ENCODE measurements at regions not wholly inside any gene's neighbourhood (a gene's known extent, or its start where the extent isn't known, plus 50 kb on each side); places are given as distances from the start of the nearest gene placed in this dataset.
"Not testable (repeated sequence)": the region's sequence is repeated elsewhere in the genome, so short reads cannot be mapped to it uniquely, and the experiment has no call there.

GRCh38 chr13:50484472-50485113 is 358.9 kb downstream of the DLEU7 start:
- no peak for DNase-seq (ENCODE audit: low read depth, low spot score)

DNA sequence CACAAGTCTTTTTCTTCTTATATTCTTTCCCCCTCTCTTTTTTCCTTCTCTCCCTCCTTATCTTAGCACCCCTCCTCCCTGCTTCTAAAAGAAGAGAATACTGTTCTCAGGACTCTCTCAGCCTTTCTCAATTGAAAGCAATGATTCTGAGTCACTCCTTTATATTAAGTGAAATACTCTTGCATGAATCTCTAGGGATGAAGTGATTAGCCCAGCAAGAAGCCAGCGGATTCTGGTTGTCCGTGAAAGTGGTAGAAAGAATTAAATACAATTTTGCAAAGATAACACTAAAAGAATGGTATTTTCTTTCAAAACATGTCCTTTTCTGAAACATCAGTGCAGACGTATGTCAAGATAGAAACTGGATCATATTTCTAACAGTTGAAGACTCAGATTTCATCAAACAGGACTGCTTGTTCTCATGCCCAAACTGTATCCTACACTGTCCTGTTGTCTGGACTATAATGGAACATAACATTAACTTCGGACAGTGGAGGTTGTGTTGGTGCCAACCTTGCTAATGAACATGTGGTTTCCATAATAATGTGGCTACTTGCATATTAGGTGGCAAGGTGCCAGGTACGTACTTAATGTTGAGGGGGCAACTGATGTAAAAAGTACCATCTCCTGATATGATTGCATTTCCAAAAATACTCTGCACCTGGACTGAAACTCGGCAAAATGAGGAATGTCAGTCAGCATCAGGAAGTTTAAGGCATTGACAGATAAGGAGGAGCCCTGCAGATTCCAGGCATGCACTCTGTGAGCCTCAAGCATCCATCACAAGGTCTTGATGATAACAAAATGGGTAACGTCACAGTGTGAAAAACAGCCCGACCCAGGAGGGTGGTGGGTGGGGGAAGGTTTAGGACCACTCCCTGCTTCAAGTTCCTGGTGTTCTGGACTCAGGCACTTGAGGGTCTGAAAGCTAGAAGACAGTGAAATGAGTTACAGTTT is 357.2 kb downstream of the DLEU7 start:
- no peak for DNase-seq (ENCODE audit: low read depth, low spot score)

GRCh38 chr13:50493683-50494082 is 349.8 kb downstream of the DLEU7 start:
- no peak for DNase-seq (ENCODE audit: low read depth, low spot score)

DNA sequence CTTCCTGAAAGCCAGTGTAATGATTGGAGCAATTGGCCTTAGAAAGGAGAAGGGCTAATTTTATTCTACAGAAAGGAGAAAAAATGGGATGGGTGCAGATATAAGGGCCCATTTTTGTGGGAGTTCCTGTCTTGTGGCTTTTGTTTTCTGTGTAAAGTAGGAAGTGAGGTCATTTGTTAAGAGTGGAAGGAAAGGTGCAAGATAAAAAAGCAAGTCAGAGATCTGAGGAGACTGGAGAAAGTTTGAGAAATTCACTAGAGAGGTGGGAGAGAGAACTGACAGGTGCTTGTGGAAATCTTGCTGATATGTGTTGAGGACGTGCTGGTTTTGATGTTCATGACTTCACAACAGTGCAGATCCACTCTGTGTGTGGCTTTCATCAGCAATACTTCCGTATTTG is 349.4 kb downstream of the DLEU7 start:
- no peak for DNase-seq (ENCODE audit: low read depth, low spot score)

- not testable (repeated sequence) for DNase-seq (ENCODE audit: low read depth, low spot score)
Measured at GRCh38 chr13:50503212-50503611, 340.3 kb downstream of the DLEU7 start.

DNA sequence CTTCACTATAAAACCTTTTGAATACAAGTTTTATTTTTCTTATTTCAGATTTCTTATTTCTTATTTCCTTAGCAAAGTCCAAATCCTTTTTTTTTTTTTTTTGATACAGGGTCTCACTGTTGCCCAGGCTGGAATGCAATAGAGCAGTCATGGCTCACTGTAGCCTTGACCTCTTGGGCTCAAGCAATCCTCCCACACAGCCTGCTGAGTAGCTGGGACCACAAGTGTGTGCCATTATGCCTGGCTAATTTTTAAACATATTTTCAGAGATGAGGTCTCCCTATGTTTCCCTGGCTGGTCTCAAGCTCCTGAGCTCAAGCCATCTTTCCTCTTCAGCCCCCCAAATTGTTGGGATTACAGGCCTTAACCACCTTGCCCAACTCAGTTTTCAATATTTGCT is 334.3 kb downstream of the DLEU7 start:
- no peak for DNase-seq (ENCODE audit: low read depth, low spot score)

- DNase-seq (ENCODE audit: low read depth, low spot score), result no peak
Measured at GRCh38 chr13:50509771-50510441, 333.6 kb downstream of the DLEU7 start.

- DNase-seq (ENCODE audit: low read depth, low spot score), result not testable (repeated sequence)
Measured at GRCh38 chr13:50510885-50511545, 332.5 kb downstream of the DLEU7 start.

DNA sequence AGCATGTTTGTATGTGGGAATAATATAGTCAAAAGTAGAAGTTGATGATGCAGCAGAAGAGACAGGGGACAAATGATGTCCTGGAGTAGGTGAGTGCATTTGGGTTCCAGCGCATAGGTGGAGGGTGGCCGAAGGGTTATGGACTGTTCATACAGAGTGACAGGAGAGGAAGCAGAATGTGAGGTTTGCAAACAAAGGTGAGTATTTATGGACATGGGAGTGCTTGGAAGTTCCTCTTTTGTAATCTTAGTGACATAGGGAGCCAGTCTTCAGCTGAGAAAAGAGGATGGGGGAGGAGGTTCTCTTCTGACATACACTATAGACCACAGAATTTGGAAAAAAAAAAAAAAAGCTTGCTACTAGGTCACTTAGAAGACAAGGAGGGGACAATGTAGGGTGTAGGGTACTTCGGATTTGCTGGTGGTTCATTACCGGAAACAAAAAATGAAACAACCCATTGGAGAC is 331.6 kb downstream of the DLEU7 start:
- DNase-seq (ENCODE audit: low read depth, low spot score), result no peak

DNA sequence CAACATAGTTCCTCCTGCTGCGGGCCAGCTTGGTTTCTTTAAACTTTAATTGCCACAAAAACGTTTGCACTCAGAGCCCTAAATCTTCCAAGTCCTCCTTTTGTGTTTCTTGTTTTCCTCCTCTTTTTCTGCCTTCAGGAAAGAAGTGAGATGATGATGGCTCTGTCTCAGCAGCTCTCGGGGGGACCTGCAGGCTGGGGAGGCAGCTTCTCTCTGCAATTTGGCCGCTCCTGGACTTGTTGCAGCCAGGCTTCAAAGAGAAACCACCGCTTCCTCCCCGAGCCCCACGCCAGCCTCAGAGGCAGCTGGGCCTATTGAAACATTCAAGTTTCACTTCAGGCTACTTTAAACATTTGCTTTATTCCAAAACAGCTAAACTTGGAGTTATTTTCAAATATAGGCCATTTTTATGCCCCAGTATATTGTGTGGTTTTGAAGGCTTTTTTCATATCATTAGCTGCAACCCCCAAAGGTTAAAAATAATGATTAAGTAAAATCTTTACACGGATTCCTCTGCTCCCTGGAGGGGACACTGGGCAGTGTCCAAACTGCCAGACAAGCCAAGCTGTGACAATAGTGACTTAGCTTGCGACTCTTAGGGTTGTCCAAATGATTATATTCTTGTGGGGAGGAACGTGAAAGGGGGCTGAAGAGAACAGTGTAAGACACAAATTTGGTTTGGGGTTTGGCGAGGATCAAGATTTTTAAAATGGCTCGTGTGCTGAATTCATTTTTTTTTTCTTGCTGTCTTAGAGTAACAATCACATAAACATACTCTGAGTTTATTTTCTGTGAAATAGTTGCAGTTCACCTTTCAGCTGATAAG is 330.8 kb downstream of the DLEU7 start:
- no peak for DNase-seq (ENCODE audit: low read depth, low spot score)

- no peak for DNase-seq (ENCODE audit: low read depth, low spot score)
Measured at GRCh38 chr13:50513300-50513877, 330.1 kb downstream of the DLEU7 start.

DNA sequence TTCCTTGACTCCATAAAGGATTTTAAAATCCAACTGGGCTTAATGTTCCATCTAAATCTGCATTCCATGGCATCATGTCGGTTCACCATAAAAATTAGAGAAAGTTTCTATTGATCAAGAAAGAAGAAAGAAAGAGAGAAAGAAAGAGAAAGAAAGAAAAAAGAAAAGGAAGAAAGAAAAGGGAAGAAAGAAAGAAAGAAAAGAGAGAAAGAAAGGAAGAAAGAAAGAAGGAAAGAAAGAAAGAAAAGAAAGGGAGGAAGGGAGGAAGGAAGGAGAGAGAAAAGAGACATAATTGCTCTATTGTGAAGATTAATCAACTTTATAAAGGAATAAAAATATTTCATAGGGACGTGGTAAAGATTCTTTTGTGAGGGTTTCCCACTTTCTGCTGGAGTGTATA is 329.2 kb downstream of the DLEU7 start:
- DNase-seq (ENCODE audit: low read depth, low spot score), result no peak

- no peak for DNase-seq (ENCODE audit: low read depth, low spot score)
Measured at GRCh38 chr13:50518131-50518530, 325.4 kb downstream of the DLEU7 start.

DNA sequence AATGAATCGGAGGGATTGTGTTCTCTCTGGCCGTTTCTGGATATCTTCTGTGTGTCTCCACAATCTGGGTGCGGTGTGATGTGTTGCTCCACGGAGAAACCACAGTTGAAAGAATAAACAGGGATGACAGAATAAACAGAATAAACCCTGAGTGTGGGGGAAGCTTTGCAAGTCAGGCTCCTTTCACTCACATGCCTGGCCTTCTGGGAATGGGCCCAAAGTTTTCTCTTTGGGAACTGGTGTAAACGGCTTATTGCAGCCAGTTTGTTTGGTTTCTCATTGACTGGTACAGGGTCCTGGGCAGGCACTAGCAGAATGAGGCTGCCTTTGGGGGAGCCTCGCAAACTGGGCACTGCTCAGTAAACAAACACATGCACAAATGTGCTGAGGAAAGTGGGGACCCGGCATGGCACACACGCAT is 324.7 kb downstream of the DLEU7 start:
- no peak for DNase-seq (ENCODE audit: low read depth, low spot score)

- DNase-seq (ENCODE audit: low read depth, low spot score), result no peak
Measured at GRCh38 chr13:50519866-50520265, 323.6 kb downstream of the DLEU7 start.

GRCh38 chr13:50521006-50521830 is 322.3 kb downstream of the DLEU7 start:
- no peak for DNase-seq (ENCODE audit: low read depth, low spot score)

DNA sequence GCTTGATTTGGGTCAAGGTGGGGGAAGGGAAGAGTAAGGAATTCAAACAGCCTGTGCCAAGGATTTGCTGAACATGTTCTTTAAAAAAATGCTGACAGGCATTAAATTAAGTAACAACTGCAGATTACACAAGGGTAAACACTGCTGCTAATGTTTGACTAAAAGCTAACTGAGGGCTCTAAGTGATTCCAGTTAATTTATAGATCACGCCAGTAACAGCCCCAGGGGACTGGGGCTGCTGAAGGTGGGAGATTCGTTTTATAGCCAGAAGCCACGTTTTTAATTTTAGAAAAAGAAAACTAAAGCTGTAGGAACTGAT is 321.7 kb downstream of the DLEU7 start:
- DNase-seq (ENCODE audit: low read depth, low spot score), result no peak

GRCh38 chr13:50522506-50522905 is 321.0 kb downstream of the DLEU7 start:
- no peak for DNase-seq (ENCODE audit: low read depth, low spot score)

DNA sequence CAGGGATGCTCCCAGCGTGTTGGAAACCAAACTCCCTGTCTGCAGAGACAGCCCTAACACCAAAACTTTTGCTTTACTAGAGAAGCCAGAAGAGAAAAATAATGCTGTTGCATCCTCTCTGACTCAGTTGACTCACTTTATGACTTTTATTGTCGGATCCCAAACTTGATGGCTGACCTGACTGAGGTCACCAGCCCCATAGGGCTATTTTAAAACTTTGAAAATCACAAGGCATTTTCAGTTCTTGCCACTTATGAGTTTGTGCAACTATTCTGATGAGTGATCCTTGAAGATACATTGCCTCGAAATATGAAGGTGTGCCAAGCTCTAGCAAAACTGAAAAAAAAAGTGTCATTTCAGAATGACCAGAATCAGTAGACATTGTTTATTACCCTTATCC is 320.2 kb downstream of the DLEU7 start:
- no peak for DNase-seq (ENCODE audit: low read depth, low spot score)

- no peak for DNase-seq (ENCODE audit: low read depth, low spot score)
Measured at GRCh38 chr13:50524560-50524959, 318.9 kb downstream of the DLEU7 start.

Measured in iPS DF 19.7 (cell line).